ENCODE measurements at regions not wholly inside any gene's neighbourhood (a gene's known extent, or its start where the extent isn't known, plus 50 kb on each side); places are given as distances from the start of the nearest gene placed in this dataset.

GRCh38 chr13:105762096-105762495 lies 773.4 kb downstream of the EFNB2 start:
- no peak for TF ChIP-seq EZH2phosphoT487 (IDR thresholded peaks at IDR 0.05; ENCODE audit: insufficient read depth, low read depth)
- TF ChIP-seq EZH2 (IDR thresholded peaks at IDR 0.05; ENCODE audit: insufficient read depth, poor library complexity, severe bottlenecking), result no peak
